Gastrocnemius medialis (tissue), 4 donors: ENCODE measurements at regions not wholly inside any gene's neighbourhood (a gene's known extent, or its start where the extent isn't known, plus 50 kb on each side); places are given as distances from the start of the nearest gene placed in this dataset.

Experiments used
- ATAC-seq, 2 donors: fragments of 150-250 bp; one replicate each; pipeline ENCODE4 v1.9.1; 2016
- DNase-seq, 2 donors: peaks; one replicate each; pipeline ENCODE4 v3.0.0-alpha.2; 2019
- H3K27ac ChIP-seq, 4 donors: fragments of 200-600 bp; sonication (generic); 1 replicate in 1 of 4; 2 replicates in 3 of 4; pipeline ENCODE4 v1.5.1; 2016 to 2018; ENCODE audit warnings: mild to moderate bottlenecking in 2 of 4, moderate library complexity in 1 of 4
- H3K27me3 ChIP-seq, 3 donors: fragments of 200-600 bp; sonication (generic) in 2 of 3; 1 replicate in 1 of 3; 2 replicates in 2 of 3; pipeline versions ENCODE4 v1.5.1 to v1.6.0; 2016 to 2019; ENCODE audit warnings: mild to moderate bottlenecking in 1 of 3, moderate library complexity in 1 of 3
- H3K36me3 ChIP-seq, 2 donors: fragments of 200-600 bp; sonication (generic) in 1 of 2; one replicate each; pipeline ENCODE4 v1.5.1; 2017 to 2018
- H3K4me1 ChIP-seq, 2 donors: fragments of 200-600 bp; sonication (generic) in 1 of 2; one replicate each; pipeline ENCODE4 v1.5.1; 2016 to 2017; ENCODE audit warnings: mild to moderate bottlenecking in 2 of 2
- H3K4me3 ChIP-seq, 4 donors: fragments of 200-600 bp; sonication (generic) in 3 of 4; 1 replicate in 1 of 4; 2 replicates in 3 of 4; pipeline ENCODE4 v1.5.1; 2016 to 2019; ENCODE audit warnings: mild to moderate bottlenecking in 2 of 4
- H3K9me3 ChIP-seq, 3 donors: fragments of 200-600 bp; sonication (generic) in 2 of 3; 1 replicate in 1 of 3; 2 replicates in 2 of 3; pipeline ENCODE4 v1.5.1; 2016 to 2019
- CTCF ChIP-seq, 5 experiments: fragments of 450-650 bp in 3 of 5; fragments of 200-600 bp in 2 of 5; sonication (generic) in 2 of 5; IDR thresholded peaks in 4 of 5; conservative IDR thresholded peaks in 1 of 5; 1 replicate in 4 of 5; 2 replicates in 1 of 5; pipeline ENCODE4 v1.5.1; 2016 to 2019; ENCODE audit warnings: antibody characterized with exemption in 5 of 5, mild to moderate bottlenecking in 3 of 5, moderate library complexity in 3 of 5
- POLR2A ChIP-seq, 2 donors: fragments of 450-650 bp; IDR thresholded peaks; one replicate each; pipeline ENCODE4 v1.6.1; 2017; ENCODE audit warnings: antibody characterized with exemption in 2 of 2, mild to moderate bottlenecking in 2 of 2, moderate library complexity in 2 of 2
- in situ Hi-C, 4 donors: fragments of 200-750 bp; cut with MboI; loops; one replicate each; pipeline versions ENCODE4 v1.15.0 to v1.8.0; 2017; ENCODE audit warnings: low sequenced_read_pairs in 4 of 4
- intact Hi-C: fragments of 100-400 bp; cut with DNase I; formaldehyde crosslinking; loops from one replicate; pipeline ENCODE4 v1.15.1; 2023; ENCODE audit warnings: low total_unique reads

DNA sequence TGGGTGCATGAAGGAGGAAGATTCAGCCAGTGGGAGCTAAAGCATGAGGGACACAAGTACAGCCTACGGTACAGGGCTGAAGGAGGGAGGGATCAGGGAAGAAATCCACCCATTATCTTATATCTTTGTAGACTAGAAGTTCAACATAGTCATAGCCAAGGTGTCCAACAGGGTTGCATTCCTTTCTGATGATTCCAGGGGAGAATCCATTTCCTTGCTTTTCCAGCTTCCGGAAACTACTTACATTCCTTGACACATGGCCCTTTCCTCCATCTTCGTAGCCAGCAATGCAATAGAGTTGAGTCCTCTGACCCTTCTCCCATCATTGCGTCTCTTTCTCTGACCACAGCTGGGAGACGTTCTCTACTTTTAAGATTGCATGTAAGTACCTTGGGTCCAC, 471.0 kb upstream of the SEMA6D start:
- H3K4me1 ChIP-seq: no peaks in the 10 kb centered on the region
- ATAC-seq (no peak), DNase-seq (no peak)
- TF ChIP-seq POLR2A (IDR thresholded peaks at IDR 0.05) (no peak), CTCF (IDR thresholded peaks at IDR 0.05 in 4 of 5, conservative IDR thresholded peaks at IDR 0.05 in 1 of 5) (no peak)
- H3K9me3 ChIP-seq: no peaks in the 10 kb centered on the region
- no peaks in the 10 kb centered on the region for H3K27me3 ChIP-seq
- no peak overlapping the region for H3K4me3 ChIP-seq
- in situ Hi-C loops (no loop called here), intact Hi-C loops (no loop called here)
- H3K27ac ChIP-seq: no peak overlapping the region
- no peaks in the 10 kb centered on the region for H3K36me3 ChIP-seq

DNA sequence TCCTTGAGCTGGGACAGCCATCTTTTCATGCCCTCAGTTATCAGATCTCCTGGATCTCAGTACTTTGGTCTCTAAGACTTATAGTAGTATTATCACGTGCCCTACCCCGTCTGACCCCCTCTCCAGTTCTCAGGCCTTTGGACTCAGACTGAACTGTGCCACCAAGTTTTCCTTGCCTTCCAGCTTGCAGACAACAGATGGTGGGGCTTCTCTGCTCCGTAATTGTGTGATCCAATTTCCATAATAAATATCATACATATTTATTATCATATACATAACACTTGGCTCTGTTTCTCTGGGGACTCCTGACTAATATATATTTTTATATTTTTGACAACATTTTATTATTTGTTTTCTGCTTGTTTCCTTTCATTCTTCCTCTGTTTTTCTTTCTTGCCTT, 458.8 kb upstream of the SEMA6D start:
- Histone ChIP-seq H3K27me3 (no peaks in the 10 kb centered on the region), H3K4me1 (no peaks in the 10 kb centered on the region), H3K4me3 (no peak overlapping the region), H3K9me3 (peaks cover 0 to 2% (median 0%) of the 10 kb centered on the region in 3 donors), H3K36me3 (no peaks in the 10 kb centered on the region), H3K27ac (no peak overlapping the region)
- no peak for ATAC-seq
- intact Hi-C loops: no loop called here
- no peak for TF ChIP-seq POLR2A (IDR thresholded peaks at IDR 0.05)
- no peak for TF ChIP-seq CTCF (IDR thresholded peaks at IDR 0.05 in 4 of 5, conservative IDR thresholded peaks at IDR 0.05 in 1 of 5)
- in situ Hi-C loops: no loop called here
- DNase-seq: no peak

DNA sequence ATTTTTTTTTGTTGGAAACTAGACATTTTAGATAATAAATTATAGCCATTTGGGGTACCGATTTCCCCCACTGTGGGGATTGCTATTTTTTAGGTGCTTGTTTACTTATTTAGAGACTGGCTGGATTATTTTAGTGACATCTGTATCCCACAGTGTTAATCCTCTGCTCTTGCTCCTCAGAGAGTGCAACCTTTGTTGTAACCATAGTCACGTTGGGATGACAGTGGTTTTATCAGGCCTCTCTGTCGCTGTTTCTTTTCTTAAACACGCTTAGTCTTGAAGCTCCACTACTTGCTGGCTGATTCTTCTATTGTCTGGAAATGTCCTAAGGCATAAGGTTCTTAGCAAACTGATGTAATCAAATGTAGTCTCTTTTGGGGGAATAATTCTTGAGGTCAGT, 451.6 kb upstream of the SEMA6D start:
- ATAC-seq (no peak), DNase-seq (no peak)
- no peak for TF ChIP-seq POLR2A (IDR thresholded peaks at IDR 0.05)
- no peak for TF ChIP-seq CTCF (IDR thresholded peaks at IDR 0.05 in 4 of 5, conservative IDR thresholded peaks at IDR 0.05 in 1 of 5)
- Histone ChIP-seq H3K36me3 (no peaks in the 10 kb centered on the region), H3K27me3 (no peaks in the 10 kb centered on the region), H3K27ac (no peak overlapping the region), H3K4me1 (no peaks in the 10 kb centered on the region), H3K4me3 (no peak overlapping the region), H3K9me3 (no peaks in the 10 kb centered on the region)
- in situ Hi-C loops (no loop called here), intact Hi-C loops (no loop called here)

DNA sequence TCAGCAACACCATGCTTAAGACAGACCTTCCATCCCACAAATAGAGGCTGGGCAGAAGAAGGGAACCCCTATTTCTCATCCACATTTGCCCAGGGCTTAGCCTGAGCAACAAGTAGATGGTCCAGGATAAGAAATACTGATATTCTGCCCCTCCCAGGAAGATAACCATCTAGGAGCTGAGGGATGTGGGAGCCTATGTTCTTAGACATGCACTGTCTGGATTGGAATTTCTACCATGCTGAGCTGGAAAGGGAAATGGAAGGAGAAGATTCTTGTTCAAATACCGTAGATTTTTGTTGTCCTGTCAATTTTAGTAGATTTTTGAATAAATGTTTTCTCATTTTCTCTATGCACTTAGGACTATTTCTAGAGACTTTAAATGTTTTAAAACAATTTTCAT, 450.7 kb upstream of the SEMA6D start:
- Histone ChIP-seq H3K36me3 (no peaks in the 10 kb centered on the region), H3K27ac (no peak overlapping the region), H3K27me3 (no peaks in the 10 kb centered on the region), H3K4me1 (no peaks in the 10 kb centered on the region), H3K4me3 (no peak overlapping the region), H3K9me3 (no peaks in the 10 kb centered on the region)
- ATAC-seq (no peak), DNase-seq (no peak)
- in situ Hi-C loops: no loop called here
- no peak for TF ChIP-seq CTCF (IDR thresholded peaks at IDR 0.05 in 4 of 5, conservative IDR thresholded peaks at IDR 0.05 in 1 of 5)
- no peak for TF ChIP-seq POLR2A (IDR thresholded peaks at IDR 0.05)
- intact Hi-C loops: no loop called here

DNA sequence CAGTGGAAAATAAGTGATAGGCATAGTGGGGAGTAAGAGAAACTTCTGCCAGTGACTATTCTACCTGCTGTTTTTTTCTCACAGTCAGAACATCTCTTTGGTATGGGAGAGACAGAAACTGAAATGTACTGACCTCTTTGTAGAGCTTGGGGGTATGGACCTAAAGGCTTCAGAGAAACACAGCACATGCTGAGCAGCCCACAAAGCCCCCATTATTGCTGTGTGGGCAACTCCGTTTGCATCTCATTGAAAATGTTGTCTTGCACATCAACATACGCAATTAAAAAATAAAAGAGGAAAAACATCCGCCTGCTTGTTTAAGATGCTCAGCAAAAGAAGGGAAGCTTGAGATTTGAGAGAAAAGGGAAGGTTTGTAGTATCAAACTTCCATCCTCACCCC, 443.4 kb upstream of the SEMA6D start:
- Histone ChIP-seq H3K9me3 (no peaks in the 10 kb centered on the region), H3K4me3 (no peak overlapping the region), H3K36me3 (no peaks in the 10 kb centered on the region), H3K27ac (no peak overlapping the region), H3K4me1 (no peaks in the 10 kb centered on the region), H3K27me3 (no peaks in the 10 kb centered on the region)
- ATAC-seq (no peak), DNase-seq (no peak)
- intact Hi-C loops: no loop called here
- TF ChIP-seq POLR2A (IDR thresholded peaks at IDR 0.05) (no peak), CTCF (IDR thresholded peaks at IDR 0.05 in 4 of 5, conservative IDR thresholded peaks at IDR 0.05 in 1 of 5) (no peak)
- in situ Hi-C loops: no loop called here
